Gastrocnemius medialis (tissue), 4 donors: ENCODE measurements at regions not wholly inside any gene's neighbourhood (a gene's known extent, or its start where the extent isn't known, plus 50 kb on each side); places are given as distances from the start of the nearest gene placed in this dataset.

Experiments
- ATAC-seq, 2 donors: fragments of 150-250 bp; one replicate each; pipeline ENCODE4 v1.9.1; 2016
- DNase-seq, 2 donors: peaks; one replicate each; pipeline ENCODE4 v3.0.0-alpha.2; 2019
- H3K27ac ChIP-seq, 4 donors: fragments of 200-600 bp; sonication (generic); 1 replicate in 1 of 4; 2 replicates in 3 of 4; pipeline ENCODE4 v1.5.1; 2016 to 2018; ENCODE audit warnings: mild to moderate bottlenecking in 2 of 4, moderate library complexity in 1 of 4
- H3K27me3 ChIP-seq, 3 donors: fragments of 200-600 bp; sonication (generic) in 2 of 3; 1 replicate in 1 of 3; 2 replicates in 2 of 3; pipeline versions ENCODE4 v1.5.1 to v1.6.0; 2016 to 2019; ENCODE audit warnings: mild to moderate bottlenecking in 1 of 3, moderate library complexity in 1 of 3
- H3K36me3 ChIP-seq, 2 donors: fragments of 200-600 bp; sonication (generic) in 1 of 2; one replicate each; pipeline ENCODE4 v1.5.1; 2017 to 2018
- H3K4me1 ChIP-seq, 2 donors: fragments of 200-600 bp; sonication (generic) in 1 of 2; one replicate each; pipeline ENCODE4 v1.5.1; 2016 to 2017; ENCODE audit warnings: mild to moderate bottlenecking in 2 of 2
- H3K4me3 ChIP-seq, 4 donors: fragments of 200-600 bp; sonication (generic) in 3 of 4; 1 replicate in 1 of 4; 2 replicates in 3 of 4; pipeline ENCODE4 v1.5.1; 2016 to 2019; ENCODE audit warnings: mild to moderate bottlenecking in 2 of 4
- H3K9me3 ChIP-seq, 3 donors: fragments of 200-600 bp; sonication (generic) in 2 of 3; 1 replicate in 1 of 3; 2 replicates in 2 of 3; pipeline ENCODE4 v1.5.1; 2016 to 2019
- CTCF ChIP-seq, 5 experiments: fragments of 450-650 bp in 3 of 5; fragments of 200-600 bp in 2 of 5; sonication (generic) in 2 of 5; IDR thresholded peaks in 4 of 5; conservative IDR thresholded peaks in 1 of 5; 1 replicate in 4 of 5; 2 replicates in 1 of 5; pipeline ENCODE4 v1.5.1; 2016 to 2019; ENCODE audit warnings: antibody characterized with exemption in 5 of 5, mild to moderate bottlenecking in 3 of 5, moderate library complexity in 3 of 5
- POLR2A ChIP-seq, 2 donors: fragments of 450-650 bp; IDR thresholded peaks; one replicate each; pipeline ENCODE4 v1.6.1; 2017; ENCODE audit warnings: antibody characterized with exemption in 2 of 2, mild to moderate bottlenecking in 2 of 2, moderate library complexity in 2 of 2
- in situ Hi-C, 4 donors: fragments of 200-750 bp; cut with MboI; loops; one replicate each; pipeline versions ENCODE4 v1.15.0 to v1.8.0; 2017; ENCODE audit warnings: low sequenced_read_pairs in 4 of 4
- intact Hi-C: fragments of 100-400 bp; cut with DNase I; formaldehyde crosslinking; loops from one replicate; pipeline ENCODE4 v1.15.1; 2023; ENCODE audit warnings: low total_unique reads

GRCh38 chr18:10142056-10142455 lies 228.2 kb downstream of the VAPA start:
- DNase-seq = no peak
- TF ChIP-seq POLR2A (IDR thresholded peaks at IDR 0.05) (no peak), CTCF (IDR thresholded peaks at IDR 0.05 in 4 of 5, conservative IDR thresholded peaks at IDR 0.05 in 1 of 5) (no peak)
- H3K4me3 ChIP-seq = no peak overlapping the region
- H3K4me1 ChIP-seq = no peaks in the 10 kb centered on the region
- H3K9me3 ChIP-seq = no peaks in the 10 kb centered on the region
- intact Hi-C loops (no loop called here), in situ Hi-C loops (no loop called here)
- no peak overlapping the region for H3K27ac ChIP-seq
- no peak for ATAC-seq
- no peaks in the 10 kb centered on the region for H3K36me3 ChIP-seq
- no peaks in the 10 kb centered on the region for H3K27me3 ChIP-seq

GRCh38 chr18:10142496-10143160 lies 228.8 kb downstream of the VAPA start:
- Histone ChIP-seq H3K9me3 (no peaks in the 10 kb centered on the region), H3K4me3 (no peak overlapping the region), H3K36me3 (no peaks in the 10 kb centered on the region), H3K27ac (no peak overlapping the region), H3K27me3 (no peaks in the 10 kb centered on the region), H3K4me1 (no peaks in the 10 kb centered on the region)
- in situ Hi-C loops = no loop called here
- DNase-seq (no peak), ATAC-seq (peak; percentile 14 to 41)
- intact Hi-C loops = no loop called here
- TF ChIP-seq CTCF (IDR thresholded peaks at IDR 0.05 in 4 of 5, conservative IDR thresholded peaks at IDR 0.05 in 1 of 5) (no peak), POLR2A (IDR thresholded peaks at IDR 0.05) (no peak)

- no peaks in the 10 kb centered on the region for H3K27me3 ChIP-seq
- H3K27ac ChIP-seq = no peak overlapping the region
- in situ Hi-C loops (no loop called here), intact Hi-C loops (no loop called here)
- H3K4me3 ChIP-seq = no peak overlapping the region
- DNase-seq (no peak), ATAC-seq (peak in 1 of 2 donors; percentile 20)
- no peaks in the 10 kb centered on the region for H3K36me3 ChIP-seq
- no peaks in the 10 kb centered on the region for H3K9me3 ChIP-seq
- no peak for TF ChIP-seq POLR2A (IDR thresholded peaks at IDR 0.05)
- no peak for TF ChIP-seq CTCF (IDR thresholded peaks at IDR 0.05 in 4 of 5, conservative IDR thresholded peaks at IDR 0.05 in 1 of 5)
- no peaks in the 10 kb centered on the region for H3K4me1 ChIP-seq
Measured at GRCh38 chr18:10143596-10143995, 229.8 kb downstream of the VAPA start.

GRCh38 chr18:10145546-10145945 lies 231.7 kb downstream of the VAPA start:
- no peak for ATAC-seq
- DNase-seq = no peak
- H3K27me3 ChIP-seq = no peaks in the 10 kb centered on the region
- TF ChIP-seq POLR2A (IDR thresholded peaks at IDR 0.05) = no peak
- no peak for TF ChIP-seq CTCF (IDR thresholded peaks at IDR 0.05 in 4 of 5, conservative IDR thresholded peaks at IDR 0.05 in 1 of 5)
- H3K9me3 ChIP-seq = no peaks in the 10 kb centered on the region
- H3K4me3 ChIP-seq = no peak overlapping the region
- H3K4me1 ChIP-seq = no peaks in the 10 kb centered on the region
- no peak overlapping the region for H3K27ac ChIP-seq
- in situ Hi-C loops (no loop called here), intact Hi-C loops (no loop called here)
- H3K36me3 ChIP-seq = no peaks in the 10 kb centered on the region

GRCh38 chr18:10147226-10147625 lies 233.4 kb downstream of the VAPA start:
- no peak overlapping the region for H3K27ac ChIP-seq
- ATAC-seq = no peak
- H3K4me3 ChIP-seq = no peak overlapping the region
- intact Hi-C loops (no loop called here), in situ Hi-C loops (no loop called here)
- no peaks in the 10 kb centered on the region for H3K27me3 ChIP-seq
- TF ChIP-seq POLR2A (IDR thresholded peaks at IDR 0.05) (no peak), CTCF (IDR thresholded peaks at IDR 0.05 in 4 of 5, conservative IDR thresholded peaks at IDR 0.05 in 1 of 5) (no peak)
- no peaks in the 10 kb centered on the region for H3K36me3 ChIP-seq
- DNase-seq = no peak
- H3K9me3 ChIP-seq = no peaks in the 10 kb centered on the region
- H3K4me1 ChIP-seq = no peaks in the 10 kb centered on the region
